22Rv1 (cell line): ENCODE measurements at regions not wholly inside any gene's neighbourhood (a gene's known extent, or its start where the extent isn't known, plus 50 kb on each side); places are given as distances from the start of the nearest gene placed in this dataset.

ENCODE experiments used
- CTCF ChIP-seq: fragments of 450-650 bp; IDR thresholded peaks from 2 replicates; pipeline ENCODE4 v1.5.1; 2017; ENCODE audit warnings: mild to moderate bottlenecking
- ZFX ChIP-seq: fragments of 450-650 bp; IDR thresholded peaks from 2 replicates; pipeline ENCODE4 v1.6.1; 2017; ENCODE audit warnings: antibody characterized with exemption, borderline replicate concordance

GRCh38 chr16:82560805-82561325 lies 65.9 kb upstream of the CDH13 start:
- TF ChIP-seq CTCF (no peak), ZFX (no peak)
